ENCODE measurements at regions not wholly inside any gene's neighbourhood (a gene's known extent, or its start where the extent isn't known, plus 50 kb on each side); places are given as distances from the start of the nearest gene placed in this dataset.

- Histone ChIP-seq H4K20me1 (ENCODE audit: insufficient read depth, low read length) (no peaks in the 10 kb centered on the region), H3K9ac (ENCODE audit: low read length) (no peak overlapping the region), H3K79me2 (ENCODE audit: low read length) (no peaks in the 10 kb centered on the region), H2AFZ (ENCODE audit: low read depth, low read length) (no peak overlapping the region), H3K36me3 (replicated peaks; ENCODE audit: low read depth, low read length) (no peaks in the 10 kb centered on the region), H3K27ac (ENCODE audit: low read length) (no peak overlapping the region), H3K27me3 (ENCODE audit: low read depth, low read length) (no peaks in the 10 kb centered on the region), H3K9me3 (ENCODE audit: insufficient read depth, low read length) (no peaks in the 10 kb centered on the region), H3K4me1 (ENCODE audit: low read length) (peaks cover 8% of the 10 kb centered on the region), H3K4me2 (ENCODE audit: low read length) (no peak overlapping the region), H3K4me3 (ENCODE audit: low read length) (no peak overlapping the region)
- TF ChIP-seq, protein P1, sequence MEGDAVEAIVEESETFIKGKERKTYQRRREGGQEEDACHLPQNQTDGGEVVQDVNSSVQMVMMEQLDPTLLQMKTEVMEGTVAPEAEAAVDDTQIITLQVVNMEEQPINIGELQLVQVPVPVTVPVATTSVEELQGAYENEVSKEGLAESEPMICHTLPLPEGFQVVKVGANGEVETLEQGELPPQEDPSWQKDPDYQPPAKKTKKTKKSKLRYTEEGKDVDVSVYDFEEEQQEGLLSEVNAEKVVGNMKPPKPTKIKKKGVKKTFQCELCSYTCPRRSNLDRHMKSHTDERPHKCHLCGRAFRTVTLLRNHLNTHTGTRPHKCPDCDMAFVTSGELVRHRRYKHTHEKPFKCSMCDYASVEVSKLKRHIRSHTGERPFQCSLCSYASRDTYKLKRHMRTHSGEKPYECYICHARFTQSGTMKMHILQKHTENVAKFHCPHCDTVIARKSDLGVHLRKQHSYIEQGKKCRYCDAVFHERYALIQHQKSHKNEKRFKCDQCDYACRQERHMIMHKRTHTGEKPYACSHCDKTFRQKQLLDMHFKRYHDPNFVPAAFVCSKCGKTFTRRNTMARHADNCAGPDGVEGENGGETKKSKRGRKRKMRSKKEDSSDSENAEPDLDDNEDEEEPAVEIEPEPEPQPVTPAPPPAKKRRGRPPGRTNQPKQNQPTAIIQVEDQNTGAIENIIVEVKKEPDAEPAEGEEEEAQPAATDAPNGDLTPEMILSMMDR (IDR thresholded peaks at IDR 0.05; ENCODE audit: low read depth, low read length), result no peak
- no peak for TF ChIP-seq EZH2phosphoT487 (IDR thresholded peaks at IDR 0.05; ENCODE audit: low read depth)
Observed at GRCh38 chr15:31516874-31517273, 190.2 kb downstream of the KLF13 start.

- no peaks in the 10 kb centered on the region for H3K27me3 ChIP-seq (ENCODE audit: low read depth, low read length)
- no peaks in the 10 kb centered on the region for H3K9me3 ChIP-seq (ENCODE audit: insufficient read depth, low read length)
- H3K9ac ChIP-seq (ENCODE audit: low read length), result no peak overlapping the region
- H3K4me2 ChIP-seq (ENCODE audit: low read length), result no peak overlapping the region
- no peak for TF ChIP-seq EZH2phosphoT487 (IDR thresholded peaks at IDR 0.05; ENCODE audit: low read depth)
- TF ChIP-seq, protein P1 (IDR thresholded peaks at IDR 0.05; ENCODE audit: low read depth, low read length), result no peak
- no peak overlapping the region for H3K4me3 ChIP-seq (ENCODE audit: low read length)
- H2AFZ ChIP-seq (ENCODE audit: low read depth, low read length), result no peak overlapping the region
- no peaks in the 10 kb centered on the region for H3K79me2 ChIP-seq (ENCODE audit: low read length)
- no peaks in the 10 kb centered on the region for H3K4me1 ChIP-seq (ENCODE audit: low read length)
- H3K27ac ChIP-seq (ENCODE audit: low read length), result no peak overlapping the region
- H4K20me1 ChIP-seq (ENCODE audit: insufficient read depth, low read length), result no peaks in the 10 kb centered on the region
- no peaks in the 10 kb centered on the region for H3K36me3 ChIP-seq (replicated peaks; ENCODE audit: low read depth, low read length)
Observed at GRCh38 chr15:31517711-31518110, 191.1 kb downstream of the KLF13 start.

DNA sequence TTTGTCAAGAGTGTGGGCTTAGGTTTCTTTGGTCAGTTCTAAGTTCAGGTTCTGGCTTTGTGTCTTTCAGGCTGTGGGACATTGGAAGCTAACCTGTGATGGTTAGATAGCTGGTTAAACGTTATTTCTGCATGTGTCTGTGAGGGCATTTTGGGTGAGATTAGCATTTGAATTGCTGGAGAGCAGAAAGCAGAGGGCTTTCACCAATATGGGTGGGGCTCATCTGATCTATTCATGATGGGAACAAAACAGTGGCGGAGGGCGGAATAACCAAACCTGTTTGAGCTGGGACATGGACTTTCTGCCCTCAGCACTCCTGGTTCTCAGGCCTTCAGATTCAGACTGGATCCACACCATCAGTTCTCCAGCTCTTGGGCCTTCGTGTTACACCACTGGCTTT lies 195.4 kb downstream of the KLF13 start:
- Histone ChIP-seq H3K4me2 (ENCODE audit: low read length) (no peak overlapping the region), H2AFZ (ENCODE audit: low read depth, low read length) (no peak overlapping the region), H3K9ac (ENCODE audit: low read length) (no peak overlapping the region), H3K79me2 (ENCODE audit: low read length) (no peaks in the 10 kb centered on the region), H3K27ac (ENCODE audit: low read length) (no peak overlapping the region), H4K20me1 (ENCODE audit: insufficient read depth, low read length) (no peaks in the 10 kb centered on the region), H3K36me3 (replicated peaks; ENCODE audit: low read depth, low read length) (no peaks in the 10 kb centered on the region), H3K9me3 (ENCODE audit: insufficient read depth, low read length) (no peaks in the 10 kb centered on the region), H3K4me3 (ENCODE audit: low read length) (no peak overlapping the region), H3K27me3 (ENCODE audit: low read depth, low read length) (no peaks in the 10 kb centered on the region), H3K4me1 (ENCODE audit: low read length) (no peaks in the 10 kb centered on the region)
- no peak for TF ChIP-seq EZH2phosphoT487 (IDR thresholded peaks at IDR 0.05; ENCODE audit: low read depth)
- TF ChIP-seq, protein P1 (IDR thresholded peaks at IDR 0.05; ENCODE audit: low read depth, low read length), result no peak

DNA sequence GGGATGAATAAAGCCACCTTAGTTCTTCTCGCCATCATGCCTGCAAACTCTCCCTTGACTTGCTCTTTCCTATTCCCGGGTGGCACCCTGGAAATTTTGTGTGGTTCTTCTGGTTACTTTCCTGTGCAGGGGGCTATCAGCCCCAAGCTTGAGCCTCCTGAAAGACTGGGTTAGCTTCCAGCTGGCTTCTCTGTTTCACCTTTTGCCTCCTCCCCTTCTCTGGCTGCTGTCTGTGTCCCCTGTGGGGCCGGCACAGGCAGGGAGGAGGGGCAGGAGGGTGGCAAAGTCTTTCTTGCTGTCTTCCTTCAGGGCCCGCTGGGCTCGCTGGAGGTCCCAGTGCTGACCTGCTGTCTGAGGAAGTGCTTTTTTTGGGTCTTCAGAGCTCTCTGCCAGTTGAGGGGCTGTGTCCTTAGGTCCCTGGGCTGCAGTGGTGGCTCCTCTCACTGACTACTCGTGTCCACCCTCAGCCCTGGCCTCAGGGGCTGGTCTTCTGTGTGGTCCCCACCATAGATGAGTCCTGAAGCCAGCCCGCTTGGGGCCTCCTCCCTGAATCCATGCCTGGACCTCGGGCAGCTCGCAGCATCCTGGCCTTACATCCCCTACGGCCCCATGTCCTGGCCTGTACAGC lies 196.5 kb downstream of the KLF13 start:
- no peaks in the 10 kb centered on the region for H3K79me2 ChIP-seq (ENCODE audit: low read length)
- no peak overlapping the region for H3K4me3 ChIP-seq (ENCODE audit: low read length)
- H4K20me1 ChIP-seq (ENCODE audit: insufficient read depth, low read length), result no peaks in the 10 kb centered on the region
- no peak overlapping the region for H2AFZ ChIP-seq (ENCODE audit: low read depth, low read length)
- H3K9me3 ChIP-seq (ENCODE audit: insufficient read depth, low read length), result no peaks in the 10 kb centered on the region
- no peak overlapping the region for H3K27ac ChIP-seq (ENCODE audit: low read length)
- no peaks in the 10 kb centered on the region for H3K36me3 ChIP-seq (replicated peaks; ENCODE audit: low read depth, low read length)
- H3K4me2 ChIP-seq (ENCODE audit: low read length), result no peak overlapping the region
- no peaks in the 10 kb centered on the region for H3K4me1 ChIP-seq (ENCODE audit: low read length)
- TF ChIP-seq, protein P1 (IDR thresholded peaks at IDR 0.05; ENCODE audit: low read depth, low read length), result no peak
- no peaks in the 10 kb centered on the region for H3K27me3 ChIP-seq (ENCODE audit: low read depth, low read length)
- no peak overlapping the region for H3K9ac ChIP-seq (ENCODE audit: low read length)
